GM23248 (cell line): ENCODE measurements at regions not wholly inside any gene's neighbourhood (a gene's known extent, or its start where the extent isn't known, plus 50 kb on each side); places are given as distances from the start of the nearest gene placed in this dataset.
A peak's percentile ranks its signal among the peaks of the same experiment; 100 is the strongest.

Source experiments
- DNase-seq: peaks from one replicate; pipeline ENCODE4 v3.0.0-alpha.2; 2015
- H2AFZ ChIP-seq: fragments of 200-600 bp; sonication (generic); 2 replicates; pipeline ENCODE4 v1.6.1; 2016; ENCODE audit warnings: antibody characterized with exemption
- H3F3A ChIP-seq: fragments of 200-600 bp; sonication (generic); 2 replicates; pipeline ENCODE4 v1.6.1; 2016; ENCODE audit warnings: mild to moderate bottlenecking, antibody characterized with exemption, mixed run types; ENCODE audit not compliant: insufficient read depth
- H3K27ac ChIP-seq: fragments of 200-600 bp; sonication (generic); 2 replicates; pipeline ENCODE4 v1.5.1; 2016; ENCODE audit warnings: mild to moderate bottlenecking
- H3K27me3 ChIP-seq: fragments of 200-600 bp; sonication (generic); replicated peaks from 2 replicates; pipeline ENCODE4 v1.6.1; 2016; ENCODE audit warnings: mild to moderate bottlenecking; ENCODE audit not compliant: insufficient read depth
- H3K36me3 ChIP-seq: fragments of 200-600 bp; sonication (generic); 2 replicates; pipeline ENCODE4 v1.6.1; 2016; ENCODE audit warnings: low read depth, mild to moderate bottlenecking
- H3K4me1 ChIP-seq: fragments of 200-600 bp; sonication (generic); 2 replicates; pipeline ENCODE4 v1.6.1; 2016; ENCODE audit warnings: mild to moderate bottlenecking; ENCODE audit not compliant: insufficient read depth
- H3K4me2 ChIP-seq: fragments of 200-600 bp; sonication (generic); one replicate; pipeline ENCODE4 v1.6.1; 2016; ENCODE audit warnings: mild to moderate bottlenecking; ENCODE audit not compliant: unreplicated experiment
- H3K4me3 ChIP-seq: fragments of 200-600 bp; sonication (generic); 2 replicates; pipeline ENCODE4 v1.5.1; 2016; ENCODE audit warnings: mild to moderate bottlenecking
- H3K79me2 ChIP-seq: fragments of 200-600 bp; sonication (generic); 2 replicates; pipeline ENCODE4 v1.6.1; 2016; ENCODE audit warnings: mild to moderate bottlenecking; ENCODE audit not compliant: insufficient read depth
- H3K9ac ChIP-seq: fragments of 200-600 bp; sonication (generic); 2 replicates; pipeline ENCODE4 v1.6.1; 2016; ENCODE audit warnings: mild to moderate bottlenecking
- H3K9me2 ChIP-seq: fragments of 200-600 bp; sonication (generic); 2 replicates; pipeline ENCODE4 v1.6.1; 2016; ENCODE audit warnings: mixed run types, mild to moderate bottlenecking, moderate library complexity; ENCODE audit not compliant: insufficient read depth
- H3K9me3 ChIP-seq: fragments of 200-600 bp; sonication (generic); one replicate; pipeline ENCODE4 v1.6.1; 2017; ENCODE audit warnings: low read depth
- H4K20me1 ChIP-seq: fragments of 200-600 bp; sonication (generic); 2 replicates; pipeline ENCODE4 v1.6.0; 2016; ENCODE audit not compliant: insufficient read depth
- EZH2 ChIP-seq: fragments of 200-600 bp; sonication (generic); IDR thresholded peaks from 2 replicates; pipeline ENCODE4 v1.6.1; 2018; ENCODE audit warnings: antibody characterized with exemption, mild to moderate bottlenecking; ENCODE audit not compliant: insufficient read depth, poor library complexity, severe bottlenecking
- EZH2phosphoT487 ChIP-seq: fragments of 200-600 bp; sonication (generic); IDR thresholded peaks from 2 replicates; pipeline ENCODE4 v1.6.1; 2018; ENCODE audit warnings: antibody characterized with exemption, moderate library complexity, mild to moderate bottlenecking, low read depth; ENCODE audit not compliant: insufficient read depth
- WGBS, 2 experiments: methylation state at CpG; one replicate each; pipeline ENCODE4 v1.1.6; 2015 to 2017; ENCODE audit warnings: low lambda C conversion rate in 2 of 2, low coverage in 1 of 2; ENCODE audit errors: missing lambda C conversion rate in 2 of 2; 5-methylcytosine and 5-hydroxymethylcytosine counted together
- in situ Hi-C: fragments of 300-500 bp; cut with MboI; formaldehyde crosslinking; loops from 2 replicates; pipeline ENCODE4 v1.15.0; 2020

DNA sequence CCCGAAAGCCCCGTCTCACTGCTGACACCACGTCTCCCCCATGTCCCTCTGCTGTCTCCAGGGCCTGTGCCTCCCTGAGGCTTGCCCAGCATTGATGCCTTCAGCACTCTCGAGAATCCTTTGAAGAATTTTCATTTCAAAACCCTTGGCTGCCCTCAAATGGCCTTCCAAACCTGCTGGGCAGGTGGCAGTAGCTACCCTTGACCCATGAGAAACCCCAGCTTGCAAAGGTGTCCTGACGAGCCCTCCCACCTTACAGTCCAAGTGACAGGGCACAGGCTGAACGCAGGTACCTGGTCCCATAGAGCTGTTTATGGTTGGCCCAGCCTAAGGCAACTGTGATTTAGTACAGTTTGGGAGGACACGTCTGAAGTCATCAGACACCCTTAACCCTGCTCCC lies 97.2 kb upstream of the SPIN1 start:
- Histone ChIP-seq H3K9ac (no peak overlapping the region), H4K20me1 (no peaks in the 10 kb centered on the region), H3K27ac (no peak overlapping the region), H3K9me3 (no peaks in the 10 kb centered on the region), H3K4me3 (no peak overlapping the region), H3K79me2 (no peaks in the 10 kb centered on the region), H3K4me2 (no peak overlapping the region), H3K9me2 (no peaks in the 10 kb centered on the region), H3K36me3 (no peaks in the 10 kb centered on the region), H3F3A (no peaks in the 10 kb centered on the region), H2AFZ (no peak overlapping the region), H3K27me3 (peaks cover 5% of the 10 kb centered on the region), H3K4me1 (no peaks in the 10 kb centered on the region)
- TF ChIP-seq EZH2phosphoT487 (no peak), EZH2 (no peak)
- in situ Hi-C loops = no loop called here
- 61 to 62% methylated on average over 7 of the region's 7 CpGs for WGBS, 2 experiments
- DNase-seq = no peak

DNA sequence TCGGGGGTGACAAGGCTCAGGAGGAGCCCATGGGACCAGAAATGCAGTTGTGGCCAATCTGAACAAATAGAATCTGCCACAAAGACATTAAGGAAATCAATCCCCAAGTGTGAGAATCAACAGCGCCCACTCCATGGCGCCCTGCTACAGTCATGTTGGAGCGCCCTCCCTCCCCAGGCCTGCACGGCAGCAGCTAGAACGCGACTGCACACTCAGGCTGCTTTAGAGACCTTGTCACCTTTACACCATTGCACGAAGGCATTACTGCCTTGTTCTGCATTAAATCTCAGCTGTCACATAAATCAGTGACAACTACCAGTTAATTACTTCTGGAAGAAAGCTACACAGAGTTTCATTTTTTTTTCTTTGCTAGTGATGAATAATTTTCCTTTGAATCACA lies 98.7 kb upstream of the SPIN1 start:
- no peak for DNase-seq
- Histone ChIP-seq H3K4me1 (no peaks in the 10 kb centered on the region), H3K36me3 (no peaks in the 10 kb centered on the region), H3F3A (no peaks in the 10 kb centered on the region), H3K27me3 (peaks cover 5% of the 10 kb centered on the region), H3K9me2 (no peaks in the 10 kb centered on the region), H3K9ac (no peak overlapping the region), H3K9me3 (no peaks in the 10 kb centered on the region), H2AFZ (no peak overlapping the region), H4K20me1 (no peaks in the 10 kb centered on the region), H3K79me2 (no peaks in the 10 kb centered on the region), H3K27ac (no peak overlapping the region), H3K4me3 (no peak overlapping the region), H3K4me2 (no peak overlapping the region)
- 70% methylated on average over 8 of the region's 8 CpGs for WGBS, 2 experiments
- in situ Hi-C loops = no loop called here
- TF ChIP-seq EZH2 (no peak), EZH2phosphoT487 (no peak)

DNA sequence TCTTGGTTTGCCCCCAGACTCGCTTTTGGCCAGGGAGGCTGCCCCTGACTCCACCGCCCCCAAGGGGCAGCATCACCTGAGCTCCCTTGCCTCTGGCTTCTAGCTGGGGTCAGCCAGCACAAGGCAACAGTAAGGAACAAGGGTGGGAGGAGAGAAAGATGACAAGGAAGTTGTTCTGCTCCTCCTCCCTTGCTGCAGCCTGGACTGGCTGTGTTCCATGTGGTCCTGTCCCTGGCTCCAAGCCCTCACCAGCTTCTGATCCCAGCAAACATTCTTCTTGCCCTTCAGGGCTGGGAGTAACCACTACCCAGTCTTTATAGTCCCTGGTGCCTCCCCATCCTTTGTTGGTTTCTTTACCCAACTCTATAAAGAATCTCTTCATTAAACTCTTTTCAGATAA lies 100.3 kb upstream of the SPIN1 start:
- TF ChIP-seq EZH2 (no peak), EZH2phosphoT487 (no peak)
- in situ Hi-C loops = no loop called here
- no peak overlapping the region for H2AFZ ChIP-seq

DNA sequence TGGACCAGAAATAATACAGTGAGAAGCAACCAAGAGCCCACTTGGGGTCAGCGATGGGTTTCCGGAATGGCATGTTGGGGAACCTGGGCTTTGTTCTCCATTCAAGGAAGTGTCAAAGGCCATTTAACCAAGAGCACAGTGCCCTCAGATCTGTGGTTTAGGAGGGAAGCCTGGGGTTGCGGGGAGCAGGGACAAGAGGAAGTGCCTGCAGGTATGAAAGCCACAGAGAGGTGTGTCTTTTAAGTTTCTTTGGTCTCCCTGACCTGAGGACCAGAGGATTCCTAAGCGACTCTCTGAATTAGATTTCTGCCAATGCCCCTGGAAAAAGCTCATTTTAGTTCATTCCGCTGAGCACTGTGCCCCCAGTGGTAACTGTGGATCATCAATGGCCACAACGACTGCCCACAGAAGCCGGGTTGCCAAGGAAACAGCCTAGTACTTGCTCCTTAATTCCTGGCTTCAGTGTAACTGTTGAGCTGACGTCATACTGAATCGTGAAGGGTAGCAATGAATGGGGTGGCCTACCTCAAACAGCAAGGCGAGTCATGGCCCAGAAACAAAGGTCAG lies 107.3 kb upstream of the SPIN1 start:
- H2AFZ ChIP-seq = no peak overlapping the region

More for the DNA sequence above, 100.3 kb upstream of the SPIN1 start:
- Histone ChIP-seq H3F3A (no peaks in the 10 kb centered on the region), H3K4me1 (no peaks in the 10 kb centered on the region), H3K9me2 (no peaks in the 10 kb centered on the region), H3K36me3 (no peaks in the 10 kb centered on the region), H3K27me3 (peaks cover 5% of the 10 kb centered on the region), H3K9ac (no peak overlapping the region), H3K27ac (no peak overlapping the region), H3K9me3 (no peaks in the 10 kb centered on the region), H3K79me2 (no peaks in the 10 kb centered on the region), H3K4me2 (no peak overlapping the region), H3K4me3 (no peak overlapping the region), H4K20me1 (no peaks in the 10 kb centered on the region)
- WGBS, 2 experiments = 22 to 36% methylated on average over 2 of the region's 2 CpGs
- no peak for DNase-seq

DNA sequence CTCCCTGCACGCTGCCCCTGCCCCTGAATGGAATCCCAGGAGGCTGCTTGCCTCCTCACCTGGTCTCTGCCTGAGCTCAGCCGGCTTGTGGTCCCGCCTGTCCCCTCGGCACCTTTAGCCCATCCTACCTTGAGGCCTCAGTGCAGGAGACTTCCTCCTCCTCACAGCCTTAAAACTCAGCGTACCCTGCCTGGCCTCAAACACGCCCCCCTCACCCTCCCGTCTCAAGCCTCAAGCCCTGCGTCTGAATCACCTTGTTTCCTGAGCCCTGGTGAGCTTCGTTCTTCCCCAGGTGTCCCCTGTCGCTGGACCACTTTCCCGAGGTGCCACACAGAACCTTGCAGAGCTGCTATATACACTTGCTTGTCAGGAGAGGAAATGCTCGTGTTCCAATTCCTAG lies 110.2 kb upstream of the SPIN1 start:
- WGBS, 2 experiments = 74 to 78% methylated on average over 12 of the region's 12 CpGs
- TF ChIP-seq EZH2 = no peak
- no peak for TF ChIP-seq EZH2phosphoT487

More for the DNA sequence above, 107.3 kb upstream of the SPIN1 start:
- Histone ChIP-seq H4K20me1 (no peaks in the 10 kb centered on the region), H3K79me2 (no peaks in the 10 kb centered on the region), H3K4me2 (no peak overlapping the region), H3K4me3 (no peak overlapping the region), H3K9me2 (no peaks in the 10 kb centered on the region), H3K27me3 (0 out of 2 replicates have a peak, but pooled peaks cover 6% of the 10 kb centered on the region), H3K36me3 (no peaks in the 10 kb centered on the region), H3K4me1 (no peaks in the 10 kb centered on the region), H3K9me3 (no peaks in the 10 kb centered on the region), H3F3A (no peaks in the 10 kb centered on the region), H3K9ac (no peak overlapping the region), H3K27ac (no peak overlapping the region)
- 47 to 50% methylated on average over 10 of the region's 10 CpGs for WGBS, 2 experiments
- peak; percentile 41 for DNase-seq
- no peak for TF ChIP-seq EZH2
- in situ Hi-C loops = no loop called here

More for the DNA sequence above, 110.2 kb upstream of the SPIN1 start:
- no peak overlapping the region for H2AFZ ChIP-seq
- 0 out of 2 replicates have a peak, but pooled peaks cover 6% of the 10 kb centered on the region for H3K27me3 ChIP-seq
- H3K27ac ChIP-seq = no peak overlapping the region
- H3K9me3 ChIP-seq = no peaks in the 10 kb centered on the region
- no peaks in the 10 kb centered on the region for H4K20me1 ChIP-seq
- H3K9me2 ChIP-seq = no peaks in the 10 kb centered on the region
- no peak overlapping the region for H3K4me3 ChIP-seq
- H3K36me3 ChIP-seq = no peaks in the 10 kb centered on the region
- H3K79me2 ChIP-seq = no peaks in the 10 kb centered on the region
- no peaks in the 10 kb centered on the region for H3K4me1 ChIP-seq
- no peak overlapping the region for H3K4me2 ChIP-seq
- in situ Hi-C loops = no loop called here
- DNase-seq = no peak
- no peak overlapping the region for H3K9ac ChIP-seq
- H3F3A ChIP-seq = no peaks in the 10 kb centered on the region
